Uterus (tissue), 2 donors: ENCODE measurements at regions not wholly inside any gene's neighbourhood (a gene's known extent, or its start where the extent isn't known, plus 50 kb on each side); places are given as distances from the start of the nearest gene placed in this dataset.

ENCODE experiments used
- CTCF ChIP-seq, 4 experiments: fragments of 200-600 bp in 2 of 4; fragments of 450-650 bp in 2 of 4; sonication (generic) in 2 of 4; IDR thresholded peaks; one replicate each; pipeline ENCODE4 v1.5.1; 2016 to 2019; ENCODE audit warnings: antibody characterized with exemption in 4 of 4, mild to moderate bottlenecking in 2 of 4, moderate library complexity in 1 of 4
- POLR2A ChIP-seq, 2 donors: fragments of 450-650 bp; IDR thresholded peaks; one replicate each; pipeline ENCODE4 v1.6.1; 2016; ENCODE audit warnings: antibody characterized with exemption in 2 of 2, mild to moderate bottlenecking in 1 of 2, moderate library complexity in 1 of 2

GRCh38 chr14:30331030-30331429, 227.9 kb upstream of the G2E3 start:
- TF ChIP-seq CTCF (IDR thresholded peaks at IDR 0.05) (no peak), POLR2A (IDR thresholded peaks at IDR 0.05) (no peak)
